ENCODE measurements at regions not wholly inside any gene's neighbourhood (a gene's known extent, or its start where the extent isn't known, plus 50 kb on each side); places are given as distances from the start of the nearest gene placed in this dataset.
"Not testable (repeated sequence)": the region's sequence is repeated elsewhere in the genome, so short reads cannot be mapped to it uniquely, and the experiment has no call there.

GRCh38 chr19:22545751-22546150, 88.4 kb upstream of the ZNF492 start:
- DNase-seq = peak; percentile 52

- DNase-seq = no peak
Observed at GRCh38 chr19:22533761-22534160, 100.4 kb upstream of the ZNF492 start.

GRCh38 chr19:22532388-22533300, 101.5 kb upstream of the ZNF492 start:
- peak; percentile 94 for DNase-seq

GRCh38 chr19:22530042-22530441, 104.1 kb upstream of the ZNF492 start:
- DNase-seq = no peak

- DNase-seq = no peak
Observed at GRCh38 chr19:22528956-22529355, 105.2 kb upstream of the ZNF492 start.

- no peak for DNase-seq
Observed at GRCh38 chr19:22527554-22527953, 105.4 kb upstream of the ZNF98 start.

GRCh38 chr19:22526661-22527272, 104.6 kb upstream of the ZNF98 start:
- DNase-seq = no peak

- DNase-seq = no peak
Observed at GRCh38 chr19:22523940-22524339, 101.8 kb upstream of the ZNF98 start.

- DNase-seq = not testable (repeated sequence)
Observed at GRCh38 chr19:22519562-22519961, 97.4 kb upstream of the ZNF98 start.

- DNase-seq = no peak
Observed at GRCh38 chr19:22519152-22519551, 97.0 kb upstream of the ZNF98 start.

- DNase-seq = no peak
Observed at GRCh38 chr19:22517496-22518411, 95.6 kb upstream of the ZNF98 start.

GRCh38 chr19:22515435-22515834, 93.3 kb upstream of the ZNF98 start:
- DNase-seq = no peak

- DNase-seq = no peak
Observed at GRCh38 chr19:22503524-22503923, 81.4 kb upstream of the ZNF98 start.

- no peak for DNase-seq
Observed at GRCh38 chr19:22502766-22503165, 80.6 kb upstream of the ZNF98 start.

- not testable (repeated sequence) for DNase-seq
Observed at GRCh38 chr19:22498831-22499430, 76.8 kb upstream of the ZNF98 start.

- no peak for DNase-seq
Observed at GRCh38 chr19:22491746-22492145, 69.6 kb upstream of the ZNF98 start.

- DNase-seq = not testable (repeated sequence)
Observed at GRCh38 chr19:22483514-22483913, 61.4 kb upstream of the ZNF98 start.

GRCh38 chr19:22472180-22472637, 50.1 kb upstream of the ZNF98 start:
- no peak for DNase-seq

Measured in renal pelvis (tissue), 1 donor.